ENCODE measurements at regions not wholly inside any gene's neighbourhood (a gene's known extent, or its start where the extent isn't known, plus 50 kb on each side); places are given as distances from the start of the nearest gene placed in this dataset.

GRCh38 chr7:84393786-84394185 is 199.2 kb upstream of the SEMA3A start:
- TF ChIP-seq CTCF (IDR thresholded peaks at IDR 0.05; ENCODE audit: low read length), result no peak
- no peak for TF ChIP-seq EZH2 (optimal IDR thresholded peaks at IDR 0.05; ENCODE audit: low read depth, low read length)

Data from MM.1S (cell line).